H1 (cell line): ENCODE measurements at regions not wholly inside any gene's neighbourhood (a gene's known extent, or its start where the extent isn't known, plus 50 kb on each side); places are given as distances from the start of the nearest gene placed in this dataset.

Experiments
- CTCF ChIA-PET: fragments of 300-600 bp; sonication (Branson Sonifier 250); formaldehyde crosslinking; loops from one replicate; lab custom pipeline; 2021; ENCODE audit not compliant: partially characterized antibody; lab: Charles Lee
- POLR2A ChIA-PET: fragments of 300-600 bp; sonication (Branson Sonifier 250); formaldehyde crosslinking; loops from one replicate; lab custom pipeline; 2021; ENCODE audit warnings: inconsistent platforms; ENCODE audit not compliant: partially characterized antibody; lab: Charles Lee
- DNase-seq, 2 experiments: peaks; one replicate each; pipeline versions ENCODE4 v3.0.0 to v3.0.0-alpha.2; 2010 to 2022; ENCODE audit warnings: low spot score in 2 of 2, low read depth in 1 of 2, mixed read lengths in 1 of 2
- FAIRE-seq: peaks from 2 replicates; lab custom pipeline; 2011; peaks lifted over from hg19 to GRCh38; lab: Jason Lieb, UNC
- H2AFZ ChIP-seq: 2 replicates; pipeline ENCODE4 v1.8.1; 2012; ENCODE audit warnings: low read length, inconsistent platforms
- H2AK5ac ChIP-seq: 2 replicates; pipeline ENCODE4 v1.6.1; 2013; ENCODE audit warnings: low read depth, low read length
- H2BK120ac ChIP-seq: replicated peaks from 2 replicates; pipeline ENCODE3; 2013; ENCODE audit warnings: low read depth, low read length, inconsistent platforms
- H2BK12ac ChIP-seq: 2 replicates; pipeline ENCODE4 v1.6.1; 2013; ENCODE audit warnings: low read depth, low read length
- H2BK15ac ChIP-seq: 2 replicates; pipeline ENCODE4 v1.6.1; 2013; ENCODE audit warnings: low read length
- H2BK20ac ChIP-seq: 2 replicates; pipeline ENCODE4 v1.6.1; 2013; ENCODE audit warnings: low read length
- H2BK5ac ChIP-seq: 2 replicates; pipeline ENCODE4 v1.6.1; 2013; ENCODE audit warnings: low read depth, low read length
- H3K14ac ChIP-seq: 2 replicates; pipeline ENCODE4 v1.6.1; 2013; ENCODE audit warnings: inconsistent platforms; ENCODE audit not compliant: insufficient read length
- H3K18ac ChIP-seq: 2 replicates; pipeline ENCODE4 v1.6.1; 2013; ENCODE audit warnings: low read length; ENCODE audit errors: extremely low read depth
- H3K23ac ChIP-seq: 2 replicates; pipeline ENCODE4 v1.6.1; 2013; ENCODE audit warnings: inconsistent platforms; ENCODE audit not compliant: insufficient read length
- H3K23me2 ChIP-seq: 2 replicates; pipeline ENCODE4 v1.6.1; 2013; ENCODE audit warnings: low read depth, low read length
- H3K27ac ChIP-seq: 2 replicates; pipeline ENCODE4 v1.6.1; 2011; ENCODE audit warnings: low read depth, low read length, inconsistent platforms
- H3K27me3 ChIP-seq, 4 experiments: replicated peaks in 1 of 4; 1 replicate in 1 of 4; 2 replicates in 3 of 4; pipeline versions ENCODE4 v1.6.1 to v1.8.1; 2011 to 2013; ENCODE audit warnings: low read length in 3 of 4, mild to moderate bottlenecking in 3 of 4, inconsistent platforms in 2 of 4, mixed read lengths in 2 of 4, moderate library complexity in 1 of 4; ENCODE audit not compliant: control insufficient read depth in 3 of 4, insufficient read depth in 3 of 4; ENCODE audit errors: extremely low read depth in 1 of 4
- H3K36me3 ChIP-seq, 4 experiments: 2 replicates each; pipeline versions ENCODE4 v1.6.1 to v1.8.1; 2011 to 2013; ENCODE audit warnings: mild to moderate bottlenecking in 4 of 4, low read length in 3 of 4, moderate library complexity in 2 of 4, control low read depth in 1 of 4, inconsistent platforms in 1 of 4; ENCODE audit not compliant: insufficient read depth in 4 of 4, control insufficient read depth in 2 of 4
- H3K4ac ChIP-seq: replicated peaks from 2 replicates; pipeline ENCODE3; 2013; ENCODE audit warnings: low read length, low read depth, mixed read lengths, inconsistent platforms; ENCODE audit not compliant: insufficient read length
- H3K4me1 ChIP-seq, 4 experiments: replicated peaks in 1 of 4; 1 replicate in 1 of 4; 2 replicates in 3 of 4; pipeline versions ENCODE4 v1.6.1 to v1.8.1; 2011 to 2013; ENCODE audit warnings: low read length in 3 of 4, inconsistent platforms in 2 of 4, mixed read lengths in 1 of 4; ENCODE audit not compliant: insufficient read depth in 4 of 4, control insufficient read depth in 3 of 4
- H3K4me2 ChIP-seq, 2 experiments: 2 replicates each; pipeline versions ENCODE4 v1.6.1 to v1.8.1; 2011 to 2013; ENCODE audit warnings: low read depth in 2 of 2, low read length in 2 of 2, control low read depth in 1 of 2, inconsistent platforms in 1 of 2, mild to moderate bottlenecking in 1 of 2; ENCODE audit not compliant: insufficient read depth in 1 of 2
- H3K4me3 ChIP-seq, 4 experiments: fragments of 200-600, 300-600 bp in 1 of 4; sonication (generic), shearing (Covaris generic), sonication (Bioruptor Twin) in 1 of 4; 2 replicates each; pipeline versions ENCODE4 v1.5.1 to v1.8.1; 2011 to 2016; ENCODE audit warnings: low read length in 4 of 4, low read depth in 3 of 4, control low read depth in 2 of 4, inconsistent platforms in 2 of 4, mild to moderate bottlenecking in 2 of 4, mixed read lengths in 1 of 4, moderate library complexity in 1 of 4; ENCODE audit not compliant: insufficient read depth in 2 of 4; ENCODE audit errors: extremely low read depth in 1 of 4
- H3K56ac ChIP-seq: replicated peaks from 2 replicates; pipeline ENCODE3; 2013; ENCODE audit warnings: low read depth, mild to moderate bottlenecking, mixed read lengths, low read length, inconsistent platforms; ENCODE audit not compliant: insufficient read length
- H3K79me1 ChIP-seq: 2 replicates; pipeline ENCODE4 v1.6.1; 2013; ENCODE audit warnings: low read depth, low read length, control low read depth
- H3K79me2 ChIP-seq, 2 experiments: 2 replicates each; pipeline versions ENCODE4 v1.6.1 to v1.8.1; 2012 to 2013; ENCODE audit warnings: low read length in 2 of 2, mild to moderate bottlenecking in 2 of 2, inconsistent platforms in 1 of 2; ENCODE audit not compliant: insufficient read depth in 2 of 2, control insufficient read depth in 1 of 2
- H3K9ac ChIP-seq, 4 experiments: replicated peaks in 1 of 4; 1 replicate in 1 of 4; 2 replicates in 3 of 4; pipeline versions ENCODE4 v1.6.1 to v1.8.1; 2011 to 2013; ENCODE audit warnings: low read depth in 3 of 4, low read length in 3 of 4, control low read depth in 2 of 4, mild to moderate bottlenecking in 2 of 4, moderate library complexity in 2 of 4, inconsistent platforms in 1 of 4; ENCODE audit errors: extremely low read depth in 1 of 4
- H3K9me3 ChIP-seq, 2 experiments: 2 replicates each; pipeline versions ENCODE4 v1.6.1 to v1.8.1; 2012 to 2013; ENCODE audit warnings: mild to moderate bottlenecking in 2 of 2, moderate library complexity in 2 of 2, control low read depth in 1 of 2, inconsistent platforms in 1 of 2, low read depth in 1 of 2, low read length in 1 of 2, mixed read lengths in 1 of 2; ENCODE audit not compliant: insufficient read depth in 2 of 2
- H4K20me1 ChIP-seq, 2 experiments: replicated peaks in 1 of 2; 2 replicates each; pipeline versions ENCODE3 to v1.8.1; 2011 to 2013; ENCODE audit warnings: inconsistent platforms in 2 of 2, low read length in 2 of 2, mild to moderate bottlenecking in 1 of 2; ENCODE audit not compliant: insufficient read depth in 2 of 2, control insufficient read depth in 1 of 2
- H4K5ac ChIP-seq: 2 replicates; pipeline ENCODE4 v1.6.1; 2013; ENCODE audit warnings: low read length, low read depth, mixed read lengths, inconsistent platforms; ENCODE audit not compliant: insufficient read length
- H4K8ac ChIP-seq: 2 replicates; pipeline ENCODE4 v1.8.0; 2013; ENCODE audit warnings: mild to moderate bottlenecking, moderate library complexity, low read length, inconsistent platforms; ENCODE audit not compliant: insufficient read depth; ENCODE audit errors: extremely low read depth
- H4K91ac ChIP-seq: replicated peaks from 2 replicates; pipeline ENCODE3; 2013; ENCODE audit warnings: low read length, mixed read lengths, inconsistent platforms; ENCODE audit not compliant: insufficient read length
- CTCF ChIP-seq, 3 experiments: IDR thresholded peaks; 1 replicate in 2 of 3; 2 replicates in 1 of 3; pipeline versions ENCODE4 v1.5.1 to v1.6.1; 2011; ENCODE audit warnings: low read length in 3 of 3, mild to moderate bottlenecking in 3 of 3, inconsistent platforms in 2 of 3, low read depth in 1 of 3, moderate library complexity in 1 of 3; ENCODE audit not compliant: insufficient read depth in 1 of 3; ENCODE audit errors: control extremely low read depth in 1 of 3
- GTF2F1 ChIP-seq: IDR thresholded peaks from 2 replicates; pipeline ENCODE4 v1.6.1; 2012; ENCODE audit warnings: low read depth, low read length, improper control_type of control experiment, borderline replicate concordance
- KDM1A ChIP-seq: fragments of 200-600, 300-600 bp; sonication (generic); IDR thresholded peaks from 2 replicates; pipeline ENCODE4 v1.7.1; 2016; ENCODE audit warnings: mild to moderate bottlenecking, low read length, borderline replicate concordance
- MAX ChIP-seq: IDR thresholded peaks from 2 replicates; pipeline ENCODE4 v1.6.1; 2012; ENCODE audit warnings: inconsistent platforms
- PHF8 ChIP-seq: fragments of 200-600 bp; sonication (generic); conservative IDR thresholded peaks from 2 replicates; pipeline ENCODE4 v1.7.1; 2012; ENCODE audit warnings: low read depth, mild to moderate bottlenecking, inconsistent platforms, low read length, moderate library complexity
- POU5F1 ChIP-seq: IDR thresholded peaks from 2 replicates; pipeline ENCODE4 v1.6.1; 2011; ENCODE audit warnings: low read depth, mild to moderate bottlenecking, low read length, moderate library complexity
- RAD21 ChIP-seq, 2 experiments: IDR thresholded peaks in 1 of 2; conservative IDR thresholded peaks in 1 of 2; 2 replicates each; pipeline ENCODE4 v1.6.1; 2011; ENCODE audit warnings: low read depth in 2 of 2, low read length in 2 of 2, improper control_type of control experiment in 1 of 2, inconsistent platforms in 1 of 2, mild to moderate bottlenecking in 1 of 2, moderate library complexity in 1 of 2
- TBP ChIP-seq: IDR thresholded peaks from 2 replicates; pipeline ENCODE4 v1.6.1; 2011; ENCODE audit warnings: low read depth, low read length, improper control_type of control experiment
- TCF12 ChIP-seq: IDR thresholded peaks from 2 replicates; pipeline ENCODE4 v1.6.1; 2011; ENCODE audit warnings: low read depth, mild to moderate bottlenecking, low read length
- WGBS, 2 experiments: shearing (Covaris generic) in 1 of 2; methylation state at CpG; one replicate each; pipeline versions ENCODE4 v1.1.6 to v1.1.7; 2013 to 2015; ENCODE audit warnings: low lambda C conversion rate in 2 of 2, mixed read lengths in 2 of 2, inconsistent platforms in 1 of 2, low coverage in 1 of 2, missing lambda C conversion rate in 1 of 2; ENCODE audit not compliant: insufficient replicate concordance in 2 of 2, insufficient coverage in 1 of 2, insufficient read length in 1 of 2; ENCODE audit errors: extremely low coverage in 1 of 2, missing lambda C conversion rate in 1 of 2; 5-methylcytosine and 5-hydroxymethylcytosine counted together

- no peak overlapping the region for H3K18ac ChIP-seq
- peak overlapping the region; percentile 77; the same call in 1 of the 2 replicates for H2AK5ac ChIP-seq
- DNase-seq = no peak
- H3K23ac ChIP-seq = no peak overlapping the region
- no peaks in the 10 kb centered on the region for H3K27me3 ChIP-seq
- H3K4me1 ChIP-seq = peaks cover 0 to 2% (median 0%) of the 10 kb centered on the region in 4 experiments; a peak in 1 of 7 replicates
- no peak overlapping the region; a peak in 1 of 7 replicates for H3K9ac ChIP-seq
- no peak overlapping the region for H2BK120ac ChIP-seq
- no peaks in the 10 kb centered on the region; a peak in 1 of 4 replicates for H3K9me3 ChIP-seq
- no peak overlapping the region for H3K4ac ChIP-seq
- peak overlapping the region; percentile 80 for H4K91ac ChIP-seq
- H3K79me2 ChIP-seq = no peaks in the 10 kb centered on the region
- H2BK5ac ChIP-seq = peak overlapping the region; percentile 68; the same call in 1 of the 2 replicates
- no peak overlapping the region for H4K5ac ChIP-seq
- no peak overlapping the region for H3K14ac ChIP-seq
- no peak overlapping the region for H3K4me2 ChIP-seq
- CTCF ChIA-PET = interaction anchor here (1.2 kb wide), 1 partner anchor 36 kb away, joined by 3 read pairs; no protein-coding TSS in a partner anchor
- no peaks in the 10 kb centered on the region for H3K36me3 ChIP-seq
- H2BK12ac ChIP-seq = peak overlapping the region; percentile 85
- H2AFZ ChIP-seq = no peak overlapping the region
- peaks cover 2% of the 10 kb centered on the region; the same call in 1 of the 2 replicates for H3K23me2 ChIP-seq
- peaks cover 2% of the 10 kb centered on the region; the same call in 1 of the 2 replicates for H3K79me1 ChIP-seq
- H3K56ac ChIP-seq = no peak overlapping the region
- FAIRE-seq = no peak
- 0 out of 2 replicates have a peak overlapping the region, but pooled peaks have one; percentile 72 for H2BK15ac ChIP-seq
- H3K27ac ChIP-seq = no peak overlapping the region
- H4K8ac ChIP-seq = peak overlapping the region; percentile 28; the same call in 1 of the 2 replicates
- H4K20me1 ChIP-seq = no peaks in the 10 kb centered on the region
- no peak overlapping the region for H2BK20ac ChIP-seq
- POLR2A ChIA-PET = no interaction called here
- no peak overlapping the region for H3K4me3 ChIP-seq
- 92% methylated on average over 17 of the region's 17 CpGs; no CpG with 5 or more reads in 1 of the 2 experiments for WGBS, 2 experiments
- no peak for TF ChIP-seq GTF2F1
- no peak for TF ChIP-seq TBP
- no peak for TF ChIP-seq MAX
- TF ChIP-seq CTCF (IDR thresholded peaks at IDR 0.05; ENCODE audit: control extremely low read depth in 1 of 3, insufficient read depth in 1 of 3, low read depth in 1 of 3, low read length in 3 of 3) = no peak
- TF ChIP-seq TCF12 = no peak
- TF ChIP-seq RAD21 (IDR thresholded peaks at IDR 0.05 in 1 of 2, conservative IDR thresholded peaks at IDR 0.05 in 1 of 2; ENCODE audit: low read depth in 2 of 2, low read length in 2 of 2) = no peak
- no peak for TF ChIP-seq KDM1A
- TF ChIP-seq POU5F1 = no peak
- TF ChIP-seq PHF8 = no peak
Measured at GRCh38 chr18:78920456-78921138, 59.0 kb upstream of the SALL3 start.
